Keratinocyte (primary cell): ENCODE measurements at regions not wholly inside any gene's neighbourhood (a gene's known extent, or its start where the extent isn't known, plus 50 kb on each side); places are given as distances from the start of the nearest gene placed in this dataset.

Experiments used
- CTCF ChIP-seq, 3 experiments: IDR thresholded peaks in 1 of 3; conservative IDR thresholded peaks in 1 of 3; optimal IDR thresholded peaks in 1 of 3; 2 replicates in 2 of 3; 3 replicates in 1 of 3; pipeline versions ENCODE3 to v1.5.1; 2011; ENCODE audit warnings: low read length in 3 of 3, mild to moderate bottlenecking in 3 of 3, moderate library complexity in 2 of 3, control low read depth in 1 of 3, inconsistent platforms in 1 of 3; ENCODE audit not compliant: insufficient read depth in 2 of 3; ENCODE audit errors: extremely low read depth in 1 of 3
- EZH2 ChIP-seq: IDR thresholded peaks from one replicate; pipeline ENCODE4 v1.6.1; 2012; ENCODE audit warnings: inconsistent platforms, mild to moderate bottlenecking, low read length, moderate library complexity

- no peak for TF ChIP-seq CTCF (optimal IDR thresholded peaks at IDR 0.05 in 1 of 3, IDR thresholded peaks at IDR 0.05 in 1 of 3, conservative IDR thresholded peaks at IDR 0.05 in 1 of 3; ENCODE audit: extremely low read depth in 1 of 3, insufficient read depth in 2 of 3, low read length in 3 of 3)
- TF ChIP-seq EZH2, result no peak
These were observed 168.3 kb upstream of the ADAMTS9 start for GRCh38 chr3:64856106-64856505.
